ENCODE measurements at regions not wholly inside any gene's neighbourhood (a gene's known extent, or its start where the extent isn't known, plus 50 kb on each side); places are given as distances from the start of the nearest gene placed in this dataset.

DNA sequence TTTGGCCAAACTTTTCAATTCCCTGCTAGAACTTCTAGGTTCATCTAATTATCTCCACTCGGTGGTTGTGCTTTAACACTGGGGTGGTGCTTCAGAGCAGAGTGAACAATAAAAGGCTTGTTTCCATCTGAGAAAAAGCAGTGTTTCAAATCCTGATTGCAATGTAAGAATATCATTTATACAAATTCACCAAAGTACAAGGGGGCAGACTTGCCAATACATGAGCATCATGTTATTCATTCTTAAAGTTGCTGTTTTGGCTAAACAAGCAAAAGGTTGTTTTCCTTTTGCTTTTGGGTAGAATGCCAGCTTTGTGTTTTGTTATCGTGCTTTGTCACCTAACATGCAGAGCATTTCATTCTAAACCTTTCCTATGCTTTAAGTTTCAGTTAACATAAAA is 78.5 kb upstream of the UBAC2 start:
- no peak for DNase-seq (ENCODE audit: low read depth in 4 of 4, low spot score in 2 of 4)

- no peak for DNase-seq (ENCODE audit: low read depth in 4 of 4, low spot score in 2 of 4)
Measured at GRCh38 chr13:99123101-99124045, 77.3 kb upstream of the UBAC2 start.

GRCh38 chr13:99124046-99124400 is 76.6 kb upstream of the UBAC2 start:
- DNase-seq (ENCODE audit: low read depth in 4 of 4, low spot score in 2 of 4) = no peak

DNA sequence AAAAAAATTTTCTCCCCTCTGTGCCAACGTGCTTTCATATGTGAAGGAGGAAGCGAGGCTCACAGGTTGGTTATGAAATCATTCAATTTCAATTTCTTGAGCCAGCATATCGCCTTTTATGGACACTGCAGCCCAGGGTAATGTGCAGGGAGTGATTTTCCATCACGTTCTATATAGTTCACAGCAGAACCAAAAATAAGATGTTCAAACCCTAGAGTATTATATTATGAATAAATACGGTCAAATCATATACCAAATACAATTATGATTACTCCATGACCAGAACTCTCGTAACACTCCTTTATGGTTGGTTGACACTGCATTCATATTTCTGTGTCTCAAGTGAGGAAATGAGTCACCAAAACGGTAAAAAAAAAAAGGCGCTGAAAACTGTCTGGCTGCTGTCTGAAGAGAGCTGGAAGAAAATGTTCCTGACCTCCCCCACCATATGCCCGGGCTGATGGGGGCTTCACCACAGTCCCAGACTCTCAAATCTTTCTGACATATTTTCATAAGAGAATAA is 75.8 kb upstream of the UBAC2 start:
- DNase-seq (ENCODE audit: low read depth in 4 of 4, low spot score in 2 of 4) = no peak

DNA sequence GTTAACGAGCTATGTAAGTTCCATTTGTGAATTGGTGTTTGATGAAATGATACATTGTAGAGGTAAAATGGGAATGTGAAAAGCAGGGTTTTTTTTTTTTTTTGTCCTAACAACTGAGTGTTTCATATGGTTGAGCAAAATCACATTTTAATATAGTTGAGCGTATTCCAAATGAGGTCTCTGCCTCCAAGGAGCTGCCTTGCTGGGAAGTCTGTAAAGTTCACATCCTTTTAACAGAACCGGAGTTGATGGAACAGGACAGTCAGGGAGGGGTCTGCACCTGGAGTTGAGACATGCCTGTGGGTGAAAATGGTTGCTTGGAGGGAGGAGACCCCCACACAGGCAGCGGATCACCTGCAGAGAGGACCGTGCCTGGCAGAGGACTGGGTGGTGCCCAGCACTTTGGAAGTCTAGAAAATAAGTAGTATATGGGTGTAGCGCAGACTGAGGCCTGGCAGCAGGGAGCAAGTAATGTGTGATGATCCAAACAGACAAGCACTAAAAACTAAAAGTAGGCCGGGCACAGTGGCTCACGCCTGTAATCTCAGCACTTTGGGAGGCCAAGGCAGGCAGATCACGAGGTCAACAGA is 75.2 kb upstream of the UBAC2 start:
- DNase-seq (ENCODE audit: low read depth in 4 of 4, low spot score in 2 of 4) = no peak

- no peak for DNase-seq (ENCODE audit: low read depth in 4 of 4, low spot score in 2 of 4)
Measured at GRCh38 chr13:99126821-99127220, 73.8 kb upstream of the UBAC2 start.

DNA sequence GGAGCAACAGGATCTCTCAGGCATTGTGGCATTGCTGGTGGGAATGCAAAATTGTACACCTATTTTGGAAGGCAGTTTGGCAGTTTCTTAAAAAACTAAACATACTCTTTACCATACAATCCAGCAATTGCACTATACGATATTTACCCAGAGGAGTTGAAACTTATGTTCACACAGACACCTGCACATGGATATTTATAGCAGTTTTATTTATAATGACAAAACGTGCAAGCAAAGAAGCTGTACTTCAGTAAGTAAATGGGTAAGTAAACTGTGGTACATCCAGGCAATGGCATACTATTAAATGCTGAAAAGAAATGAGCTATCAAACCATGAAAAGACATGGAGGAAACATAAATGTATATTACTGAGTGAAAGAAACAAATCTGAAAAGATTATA is 71.6 kb upstream of the UBAC2 start:
- DNase-seq (ENCODE audit: low read depth in 4 of 4, low spot score in 2 of 4) = no peak

DNA sequence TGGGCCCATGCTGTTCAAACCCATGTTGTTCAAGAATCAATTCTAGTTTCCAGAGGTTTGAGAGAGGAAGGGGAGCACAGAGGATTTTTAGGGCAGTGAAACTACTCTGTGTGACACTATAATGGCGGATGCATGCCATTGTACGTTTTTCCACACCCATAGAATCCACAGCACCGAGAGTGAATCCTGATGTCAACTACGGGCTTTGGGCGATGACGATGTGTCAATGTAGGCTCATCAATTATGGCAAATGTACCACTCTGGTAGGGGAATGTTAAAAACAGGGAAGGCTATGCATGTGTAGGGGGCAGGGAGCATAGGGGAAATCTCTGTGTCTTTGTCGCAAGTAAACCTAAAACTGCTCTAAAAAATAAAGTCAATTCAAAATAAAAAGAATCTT is 70.7 kb upstream of the UBAC2 start:
- no peak for DNase-seq (ENCODE audit: low read depth in 4 of 4, low spot score in 2 of 4)

GRCh38 chr13:99131410-99131809 is 69.2 kb upstream of the UBAC2 start:
- DNase-seq (ENCODE audit: low read depth in 4 of 4, low spot score in 2 of 4) = no peak

DNA sequence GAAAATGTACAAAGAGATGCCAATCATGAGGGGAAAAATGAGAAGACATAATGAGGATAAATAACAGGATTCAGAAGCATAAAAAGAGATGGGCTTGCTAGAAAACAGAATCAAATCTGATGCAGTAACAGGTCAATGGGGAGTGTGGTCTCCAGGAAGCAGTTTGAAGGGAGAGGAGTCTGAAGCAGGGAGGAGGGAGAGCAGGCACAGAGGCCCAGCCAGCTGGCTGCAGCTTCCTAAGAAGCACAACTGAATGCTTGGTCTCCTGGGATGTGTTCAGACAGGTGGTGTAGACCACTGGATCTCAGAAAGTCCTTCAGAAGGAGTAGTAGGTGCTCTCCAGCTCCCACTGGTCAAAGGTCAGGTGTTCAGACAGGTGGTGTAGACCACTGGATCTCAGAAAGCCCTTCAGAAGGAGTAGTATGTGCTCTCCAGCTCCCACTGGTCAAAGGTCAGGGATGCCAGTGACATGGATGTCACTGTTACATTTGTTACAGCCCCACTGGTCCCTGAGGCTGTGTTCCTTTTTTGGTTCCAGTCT is 68.3 kb upstream of the UBAC2 start:
- no peak for DNase-seq (ENCODE audit: low read depth in 4 of 4, low spot score in 2 of 4)

- DNase-seq (ENCODE audit: low read depth in 4 of 4, low spot score in 2 of 4) = no peak
Measured at GRCh38 chr13:99133230-99133629, 67.4 kb upstream of the UBAC2 start.

DNA sequence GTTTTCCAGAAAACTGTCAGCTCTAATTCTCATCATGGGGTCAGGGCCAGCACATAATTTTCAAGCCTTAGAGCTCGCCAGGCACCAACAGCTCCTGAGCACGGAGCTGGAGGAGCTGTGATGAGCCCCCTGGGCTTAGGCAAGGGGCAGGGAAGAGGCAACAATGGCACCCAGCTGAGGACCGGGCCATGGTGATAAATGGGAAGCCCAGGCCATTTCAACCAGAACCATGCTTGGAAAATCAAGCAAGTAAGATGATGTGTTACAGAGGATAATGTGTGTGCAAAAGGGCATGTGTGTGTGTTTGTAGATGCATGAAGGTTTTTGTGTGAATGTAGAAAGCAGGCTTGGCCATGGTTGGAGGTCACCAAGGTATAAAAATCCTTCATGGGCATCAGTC is 66.8 kb upstream of the UBAC2 start:
- no peak for DNase-seq (ENCODE audit: low read depth in 4 of 4, low spot score in 2 of 4)

DNA sequence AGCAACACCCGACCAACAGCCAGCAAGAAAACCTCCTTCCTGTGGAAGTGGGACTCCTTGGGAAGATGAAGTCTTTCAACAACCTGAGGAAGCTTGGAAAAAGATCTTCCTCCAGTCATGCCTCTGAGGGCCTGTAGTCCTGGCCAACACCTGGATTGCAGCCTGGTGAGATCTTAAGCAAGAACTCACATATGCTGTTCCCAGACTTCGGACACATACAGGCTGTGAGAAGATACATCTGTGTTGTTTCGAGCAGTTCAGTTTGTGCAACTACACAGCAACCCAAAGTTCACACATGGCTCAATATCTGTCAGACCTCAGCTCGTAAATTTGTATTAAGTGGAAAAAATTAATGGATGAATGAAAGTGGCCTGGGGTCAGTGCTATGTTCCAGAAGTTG is 65.1 kb upstream of the UBAC2 start:
- no peak for DNase-seq (ENCODE audit: low read depth in 4 of 4, low spot score in 2 of 4)

DNA sequence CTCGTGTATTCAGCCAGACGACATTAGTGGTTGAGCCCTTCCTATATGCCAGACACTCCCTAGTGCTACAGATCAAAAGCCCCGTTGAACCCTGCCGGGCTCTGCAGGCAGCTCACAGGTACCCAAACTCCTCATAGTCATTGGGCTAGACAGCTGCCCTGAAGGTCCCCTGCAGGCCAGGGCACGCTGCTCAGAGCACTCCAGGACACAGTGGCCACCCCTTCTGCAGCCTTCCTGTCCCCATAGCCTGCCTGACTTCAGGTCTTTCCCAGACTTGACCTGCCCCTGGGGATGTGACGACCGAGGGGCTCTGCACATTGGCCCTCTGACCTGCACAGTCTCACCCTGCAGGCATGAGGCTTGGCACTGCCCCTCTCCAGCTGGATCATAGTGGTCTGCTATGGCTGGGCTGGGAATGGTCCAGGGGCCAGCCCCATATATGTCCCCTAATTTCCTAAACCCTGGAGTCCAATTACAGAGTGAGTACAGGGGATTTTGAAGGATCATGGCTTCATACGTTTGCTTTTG is 64.2 kb upstream of the UBAC2 start:
- no peak for DNase-seq (ENCODE audit: low read depth in 4 of 4, low spot score in 2 of 4)

DNA sequence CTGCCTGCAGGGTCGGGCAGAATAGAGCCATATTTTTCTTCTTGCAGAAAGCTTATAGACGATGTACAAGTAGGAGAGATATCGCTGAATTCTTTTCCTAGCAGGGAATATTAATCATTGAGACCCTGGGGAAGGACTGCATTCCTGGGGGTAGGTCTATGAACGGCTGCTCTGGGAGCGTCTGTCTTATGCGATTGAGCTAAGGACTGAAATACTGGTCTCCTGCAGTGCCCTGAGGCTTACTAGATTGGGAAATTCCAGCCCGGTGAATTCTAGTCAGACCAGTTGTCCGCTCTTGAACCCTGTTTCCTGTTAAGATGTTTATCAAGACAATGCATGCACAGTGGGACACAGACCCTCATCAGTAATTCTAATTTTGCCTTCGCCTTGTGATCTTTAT is 59.8 kb upstream of the UBAC2 start:
- DNase-seq (ENCODE audit: low read depth in 4 of 4, low spot score in 2 of 4) = no peak

DNA sequence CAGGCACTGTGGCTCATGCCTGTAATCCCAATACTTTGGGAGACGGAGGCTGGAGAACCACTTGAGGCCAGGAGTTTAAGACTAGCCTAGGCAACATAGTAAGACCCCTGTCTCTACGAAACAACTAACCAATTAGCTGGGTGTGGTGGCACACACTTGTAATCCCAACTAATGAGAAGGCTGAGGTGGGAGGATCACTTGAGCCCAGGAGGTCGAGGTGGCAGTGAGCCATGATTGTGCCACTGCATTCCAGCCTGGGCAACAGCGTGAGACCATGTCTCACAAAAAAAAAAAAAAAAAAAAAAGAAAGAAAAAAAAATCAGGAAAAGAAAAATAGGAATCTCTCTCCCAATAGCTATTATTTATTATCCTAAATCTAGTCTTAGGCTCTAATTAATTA is 56.8 kb upstream of the UBAC2 start:
- no peak for DNase-seq (ENCODE audit: low read depth in 4 of 4, low spot score in 2 of 4)

GRCh38 chr13:99144306-99144705 is 56.3 kb upstream of the UBAC2 start:
- no peak for DNase-seq (ENCODE audit: low read depth in 4 of 4, low spot score in 2 of 4)

GRCh38 chr13:99145461-99145860 is 55.2 kb upstream of the UBAC2 start:
- no peak for DNase-seq (ENCODE audit: low read depth in 4 of 4, low spot score in 2 of 4)

GRCh38 chr13:99150575-99151361 is 49.9 kb upstream of the UBAC2 start:
- DNase-seq (ENCODE audit: low read depth in 4 of 4, low spot score in 2 of 4) = no peak

All from left renal cortex interstitium (tissue), 4 donors.